ENCODE measurements at regions not wholly inside any gene's neighbourhood (a gene's known extent, or its start where the extent isn't known, plus 50 kb on each side); places are given as distances from the start of the nearest gene placed in this dataset.
"Not testable (repeated sequence)": the region's sequence is repeated elsewhere in the genome, so short reads cannot be mapped to it uniquely, and the experiment has no call there.

DNA sequence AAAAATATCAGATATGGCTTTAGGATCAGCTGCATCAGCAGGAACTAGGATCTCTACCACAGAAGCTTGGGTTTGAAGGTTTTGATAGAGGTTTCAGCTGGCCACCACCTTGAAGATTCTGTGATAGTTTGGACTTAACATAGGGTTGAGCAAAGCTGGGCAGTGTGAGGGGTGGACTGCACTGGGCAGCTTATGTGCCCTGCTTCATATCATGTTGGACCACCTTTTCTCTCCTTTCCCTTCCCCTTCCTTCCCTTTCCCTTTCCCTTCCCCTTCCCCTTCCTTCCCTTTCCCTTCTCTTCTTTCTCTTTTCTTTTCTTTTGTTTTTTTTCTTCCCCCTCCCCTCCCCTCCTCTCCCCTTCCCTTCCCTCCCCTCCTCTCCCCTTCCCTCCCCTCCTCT is 196.3 kb upstream of the CXCR4 start:
- Mint-ChIP-seq H3K4me3 (ENCODE audit: unreplicated experiment) (no peak overlapping the region), H3K27ac (ENCODE audit: unreplicated experiment) (no peak overlapping the region), H3K36me3 (ENCODE audit: unreplicated experiment) (no peaks in the 10 kb centered on the region), H3K4me1 (ENCODE audit: unreplicated experiment) (no peaks in the 10 kb centered on the region), H3K9me3 (ENCODE audit: unreplicated experiment) (no peaks in the 10 kb centered on the region), H3K27me3 (ENCODE audit: unreplicated experiment) (no peaks in the 10 kb centered on the region)
- TF ChIP-seq, protein P1, sequence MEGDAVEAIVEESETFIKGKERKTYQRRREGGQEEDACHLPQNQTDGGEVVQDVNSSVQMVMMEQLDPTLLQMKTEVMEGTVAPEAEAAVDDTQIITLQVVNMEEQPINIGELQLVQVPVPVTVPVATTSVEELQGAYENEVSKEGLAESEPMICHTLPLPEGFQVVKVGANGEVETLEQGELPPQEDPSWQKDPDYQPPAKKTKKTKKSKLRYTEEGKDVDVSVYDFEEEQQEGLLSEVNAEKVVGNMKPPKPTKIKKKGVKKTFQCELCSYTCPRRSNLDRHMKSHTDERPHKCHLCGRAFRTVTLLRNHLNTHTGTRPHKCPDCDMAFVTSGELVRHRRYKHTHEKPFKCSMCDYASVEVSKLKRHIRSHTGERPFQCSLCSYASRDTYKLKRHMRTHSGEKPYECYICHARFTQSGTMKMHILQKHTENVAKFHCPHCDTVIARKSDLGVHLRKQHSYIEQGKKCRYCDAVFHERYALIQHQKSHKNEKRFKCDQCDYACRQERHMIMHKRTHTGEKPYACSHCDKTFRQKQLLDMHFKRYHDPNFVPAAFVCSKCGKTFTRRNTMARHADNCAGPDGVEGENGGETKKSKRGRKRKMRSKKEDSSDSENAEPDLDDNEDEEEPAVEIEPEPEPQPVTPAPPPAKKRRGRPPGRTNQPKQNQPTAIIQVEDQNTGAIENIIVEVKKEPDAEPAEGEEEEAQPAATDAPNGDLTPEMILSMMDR (IDR thresholded peaks at IDR 0.05): no peak
- no peak for DNase-seq (ENCODE audit: extremely low spot score, unreplicated experiment)

DNA sequence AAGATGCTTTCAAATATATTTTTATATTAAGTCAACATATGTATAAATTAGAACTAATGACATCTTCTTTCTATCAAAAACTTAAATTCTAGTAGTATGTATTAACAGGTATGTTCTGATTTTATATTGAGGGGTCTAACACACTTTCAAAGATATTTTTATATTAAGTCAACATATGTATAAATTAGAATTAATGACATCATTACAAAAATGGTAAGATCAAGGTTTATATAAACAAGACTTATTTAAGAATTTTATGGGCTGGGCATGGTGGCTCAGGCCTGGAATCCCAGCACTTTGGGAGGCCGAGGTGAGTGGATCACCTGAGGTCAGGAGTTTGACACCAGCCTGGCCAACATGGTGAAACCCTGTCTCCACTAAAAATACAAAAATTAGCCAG is 194.6 kb upstream of the CXCR4 start:
- not testable (repeated sequence) for H3K4me1 Mint-ChIP-seq (ENCODE audit: unreplicated experiment); H3K27ac Mint-ChIP-seq (ENCODE audit: unreplicated experiment); H3K36me3 Mint-ChIP-seq (ENCODE audit: unreplicated experiment); H3K4me3 Mint-ChIP-seq (ENCODE audit: unreplicated experiment); DNase-seq (ENCODE audit: extremely low spot score, unreplicated experiment); H3K27me3 Mint-ChIP-seq (ENCODE audit: unreplicated experiment); H3K9me3 Mint-ChIP-seq (ENCODE audit: unreplicated experiment)

DNA sequence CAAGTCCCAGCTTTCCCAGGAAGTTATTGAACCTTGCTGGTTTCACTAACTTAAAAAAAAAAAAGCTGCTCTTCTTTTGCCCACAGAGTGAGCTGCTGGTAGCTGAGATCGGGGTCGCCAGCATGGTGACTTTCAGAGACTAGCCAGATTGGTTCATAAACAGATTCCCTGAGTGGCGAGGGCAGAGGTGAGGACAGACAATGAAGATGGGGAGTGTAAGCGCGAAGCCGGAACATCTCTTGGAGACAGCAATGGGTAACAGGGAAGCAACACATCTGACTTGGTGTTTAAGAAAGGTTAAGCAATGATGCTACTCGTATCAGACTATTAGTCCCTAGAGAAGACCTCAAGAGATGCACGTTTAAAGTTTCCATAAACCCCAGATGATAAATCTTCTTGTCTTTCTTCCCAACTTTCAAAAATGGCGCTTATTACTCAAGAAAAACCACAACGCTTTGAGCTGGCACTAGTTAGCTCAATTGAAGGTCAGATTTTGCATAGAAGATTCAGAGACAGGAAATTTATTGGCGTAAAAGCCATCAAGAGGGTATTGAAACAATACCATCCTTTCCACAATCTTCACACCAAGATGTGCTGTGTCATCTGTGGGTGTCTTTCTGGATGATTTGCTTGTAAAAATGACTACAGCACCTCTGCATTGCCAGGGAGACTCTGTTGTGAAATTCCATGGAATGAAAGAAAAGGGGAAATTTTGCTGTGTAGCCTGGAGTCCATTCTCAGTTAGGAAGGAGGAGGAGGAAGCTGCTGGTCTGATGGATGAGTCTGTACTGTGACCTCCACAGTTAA is 193.1 kb upstream of the CXCR4 start:
- H3K27ac Mint-ChIP-seq (ENCODE audit: unreplicated experiment): no peak overlapping the region
- DNase-seq (ENCODE audit: extremely low spot score, unreplicated experiment): no peak
- H3K9me3 Mint-ChIP-seq (ENCODE audit: unreplicated experiment): no peaks in the 10 kb centered on the region
- TF ChIP-seq, protein P1 (IDR thresholded peaks at IDR 0.05): no peak
- H3K27me3 Mint-ChIP-seq (ENCODE audit: unreplicated experiment): no peaks in the 10 kb centered on the region
- H3K4me1 Mint-ChIP-seq (ENCODE audit: unreplicated experiment): no peaks in the 10 kb centered on the region
- H3K36me3 Mint-ChIP-seq (ENCODE audit: unreplicated experiment): no peaks in the 10 kb centered on the region
- H3K4me3 Mint-ChIP-seq (ENCODE audit: unreplicated experiment): no peak overlapping the region

DNA sequence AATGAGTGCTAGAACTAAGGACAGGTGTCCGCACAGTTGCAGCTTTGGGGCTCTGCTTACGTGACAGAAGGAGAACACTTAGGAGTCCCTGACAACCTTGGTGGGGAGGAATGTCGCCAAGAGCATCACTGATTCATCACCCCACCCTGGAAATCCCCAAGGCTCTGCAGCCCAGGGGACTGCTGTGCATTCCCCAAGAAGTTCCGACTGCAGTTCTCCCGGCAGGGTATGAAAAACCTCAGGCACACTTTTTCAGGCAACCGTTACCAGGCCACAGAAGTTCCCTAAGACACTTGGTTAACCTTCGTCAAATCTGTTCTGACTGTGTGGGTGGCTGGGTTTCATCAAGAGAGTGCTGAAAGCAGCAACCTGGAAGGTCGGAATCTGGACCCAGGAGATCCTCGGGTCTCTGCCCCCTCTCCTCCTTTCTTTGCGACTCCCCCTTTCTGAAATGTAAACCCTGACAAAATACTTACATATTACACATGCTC is 192.1 kb upstream of the CXCR4 start:
- no peak overlapping the region for H3K4me3 Mint-ChIP-seq (ENCODE audit: unreplicated experiment)
- no peak for DNase-seq (ENCODE audit: extremely low spot score, unreplicated experiment)
- no peaks in the 10 kb centered on the region for H3K4me1 Mint-ChIP-seq (ENCODE audit: unreplicated experiment)
- H3K36me3 Mint-ChIP-seq (ENCODE audit: unreplicated experiment): no peaks in the 10 kb centered on the region
- peaks cover under 1% of the 10 kb centered on the region for H3K27me3 Mint-ChIP-seq (ENCODE audit: unreplicated experiment)
- TF ChIP-seq, protein P1 (IDR thresholded peaks at IDR 0.05): no peak
- H3K27ac Mint-ChIP-seq (ENCODE audit: unreplicated experiment): no peak overlapping the region
- H3K9me3 Mint-ChIP-seq (ENCODE audit: unreplicated experiment): no peaks in the 10 kb centered on the region

DNA sequence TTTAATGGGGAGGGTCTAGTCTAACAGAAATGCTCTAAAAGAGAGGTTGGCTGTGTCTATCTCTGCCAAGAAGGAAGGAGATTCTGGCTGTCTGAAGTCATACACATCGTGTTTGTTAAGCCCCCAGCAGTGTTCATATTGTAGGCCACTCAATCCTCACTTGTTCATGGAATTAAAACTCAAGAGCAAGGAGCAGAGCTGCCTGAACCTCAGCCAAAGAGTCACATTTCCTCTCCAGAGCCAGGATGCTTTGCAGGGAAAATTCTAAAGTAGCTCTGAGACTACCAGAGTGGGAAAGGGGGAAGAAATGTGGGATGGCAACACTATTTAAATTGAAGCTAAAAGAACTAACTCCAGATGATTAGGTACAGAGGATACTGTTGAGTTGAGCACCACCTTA is 190.7 kb upstream of the CXCR4 start:
- no peaks in the 10 kb centered on the region for H3K4me1 Mint-ChIP-seq (ENCODE audit: unreplicated experiment)

More for the DNA sequence above, 190.7 kb upstream of the CXCR4 start:
- TF ChIP-seq, protein P1 (IDR thresholded peaks at IDR 0.05): no peak
- Mint-ChIP-seq H3K36me3 (ENCODE audit: unreplicated experiment) (no peaks in the 10 kb centered on the region), H3K27me3 (ENCODE audit: unreplicated experiment) (peaks cover 3% of the 10 kb centered on the region), H3K4me3 (ENCODE audit: unreplicated experiment) (no peak overlapping the region), H3K27ac (ENCODE audit: unreplicated experiment) (no peak overlapping the region), H3K9me3 (ENCODE audit: unreplicated experiment) (no peaks in the 10 kb centered on the region)
- no peak for DNase-seq (ENCODE audit: extremely low spot score, unreplicated experiment)
